ENCODE measurements at regions not wholly inside any gene's neighbourhood (a gene's known extent, or its start where the extent isn't known, plus 50 kb on each side); places are given as distances from the start of the nearest gene placed in this dataset.

- Mint-ChIP-seq H3K4me1 (ENCODE audit: low read depth in 2 of 2) (no peaks in the 10 kb centered on the region), H3K9me3 (peaks cover 0 to 3% of the 10 kb centered on the region in 2 donors), H3K4me3 (no peak overlapping the region), H3K36me3 (ENCODE audit: insufficient read depth) (no peaks in the 10 kb centered on the region), H3K27me3 (no peaks in the 10 kb centered on the region), H3K27ac (no peak overlapping the region)
- DNase-seq (no peak), ATAC-seq (replicated peaks) (no peak)
Observed at GRCh38 chr4:13836946-13837912, 209.7 kb upstream of the BOD1L1 start.

GRCh38 chr4:13840502-13841190 lies 213.1 kb upstream of the BOD1L1 start:
- no peak overlapping the region for H3K27ac Mint-ChIP-seq
- no peaks in the 10 kb centered on the region for H3K36me3 Mint-ChIP-seq (ENCODE audit: insufficient read depth)
- ATAC-seq (replicated peaks) (no peak), DNase-seq (no peak)
- H3K9me3 Mint-ChIP-seq, result peaks cover 0 to 5% of the 10 kb centered on the region in 2 donors
- H3K4me1 Mint-ChIP-seq (ENCODE audit: low read depth in 2 of 2), result no peaks in the 10 kb centered on the region
- no peaks in the 10 kb centered on the region for H3K27me3 Mint-ChIP-seq
- no peak overlapping the region for H3K4me3 Mint-ChIP-seq

GRCh38 chr4:13844740-13845139 lies 217.2 kb upstream of the BOD1L1 start:
- Mint-ChIP-seq H3K27me3 (no peaks in the 10 kb centered on the region), H3K4me1 (ENCODE audit: low read depth in 2 of 2) (no peaks in the 10 kb centered on the region), H3K27ac (no peak overlapping the region), H3K36me3 (ENCODE audit: insufficient read depth) (no peaks in the 10 kb centered on the region), H3K4me3 (no peak overlapping the region), H3K9me3 (peaks cover 4 to 16% of the 10 kb centered on the region in 2 donors)
- DNase-seq (no peak), ATAC-seq (replicated peaks) (no peak)

GRCh38 chr4:13849778-13850177 lies 222.3 kb upstream of the BOD1L1 start:
- peaks cover 2 to 16% of the 10 kb centered on the region in 2 donors for H3K9me3 Mint-ChIP-seq
- H3K4me1 Mint-ChIP-seq (ENCODE audit: low read depth in 2 of 2), result no peaks in the 10 kb centered on the region
- no peaks in the 10 kb centered on the region for H3K27me3 Mint-ChIP-seq
- no peak for ATAC-seq (replicated peaks)
- no peaks in the 10 kb centered on the region for H3K36me3 Mint-ChIP-seq (ENCODE audit: insufficient read depth)
- no peak overlapping the region for H3K27ac Mint-ChIP-seq
- DNase-seq, result no peak
- no peak overlapping the region for H3K4me3 Mint-ChIP-seq

- ATAC-seq (replicated peaks) (no peak), DNase-seq (no peak)
- no peak overlapping the region for H3K27ac Mint-ChIP-seq
- no peaks in the 10 kb centered on the region for H3K4me1 Mint-ChIP-seq (ENCODE audit: low read depth in 2 of 2)
- no peaks in the 10 kb centered on the region for H3K27me3 Mint-ChIP-seq
- H3K4me3 Mint-ChIP-seq, result no peak overlapping the region
- H3K9me3 Mint-ChIP-seq, result peaks cover 7 to 16% of the 10 kb centered on the region in 2 donors
- H3K36me3 Mint-ChIP-seq (ENCODE audit: insufficient read depth), result no peaks in the 10 kb centered on the region
Observed at GRCh38 chr4:13851085-13851940, 223.8 kb upstream of the BOD1L1 start.

GRCh38 chr4:13852411-13852810 lies 224.9 kb upstream of the BOD1L1 start:
- peaks cover 7 to 16% of the 10 kb centered on the region in 2 donors for H3K9me3 Mint-ChIP-seq
- H3K36me3 Mint-ChIP-seq (ENCODE audit: insufficient read depth), result no peaks in the 10 kb centered on the region
- DNase-seq, result no peak
- no peaks in the 10 kb centered on the region for H3K27me3 Mint-ChIP-seq
- no peak overlapping the region for H3K27ac Mint-ChIP-seq
- no peak for ATAC-seq (replicated peaks)
- H3K4me1 Mint-ChIP-seq (ENCODE audit: low read depth in 2 of 2), result no peaks in the 10 kb centered on the region
- H3K4me3 Mint-ChIP-seq, result no peak overlapping the region

GRCh38 chr4:13856387-13856786 lies 228.9 kb upstream of the BOD1L1 start:
- Mint-ChIP-seq H3K4me1 (ENCODE audit: low read depth in 2 of 2) (no peaks in the 10 kb centered on the region), H3K9me3 (peaks cover 0 to 6% of the 10 kb centered on the region in 2 donors), H3K4me3 (no peak overlapping the region), H3K36me3 (ENCODE audit: insufficient read depth) (no peaks in the 10 kb centered on the region), H3K27ac (no peak overlapping the region), H3K27me3 (no peaks in the 10 kb centered on the region)
- DNase-seq, result no peak
- ATAC-seq (replicated peaks), result no peak

GRCh38 chr4:13857397-13857796 lies 229.9 kb upstream of the BOD1L1 start:
- Mint-ChIP-seq H3K9me3 (peaks cover 0 to 6% of the 10 kb centered on the region in 2 donors), H3K4me3 (no peak overlapping the region), H3K4me1 (ENCODE audit: low read depth in 2 of 2) (no peaks in the 10 kb centered on the region), H3K36me3 (ENCODE audit: insufficient read depth) (no peaks in the 10 kb centered on the region), H3K27me3 (no peaks in the 10 kb centered on the region), H3K27ac (no peak overlapping the region)
- DNase-seq (no peak), ATAC-seq (replicated peaks) (no peak)

- Mint-ChIP-seq H3K4me1 (ENCODE audit: low read depth in 2 of 2) (no peaks in the 10 kb centered on the region), H3K36me3 (ENCODE audit: insufficient read depth) (no peaks in the 10 kb centered on the region), H3K4me3 (no peak overlapping the region), H3K9me3 (peaks cover 0 to 6% of the 10 kb centered on the region in 2 donors), H3K27me3 (no peaks in the 10 kb centered on the region), H3K27ac (no peak overlapping the region)
- DNase-seq, result no peak
- no peak for ATAC-seq (replicated peaks)
Observed at GRCh38 chr4:13857800-13858199, 230.3 kb upstream of the BOD1L1 start.

GRCh38 chr4:13859423-13859822 lies 231.9 kb upstream of the BOD1L1 start:
- no peak for DNase-seq
- no peak for ATAC-seq (replicated peaks)
- Mint-ChIP-seq H3K4me3 (no peak overlapping the region), H3K4me1 (ENCODE audit: low read depth in 2 of 2) (no peaks in the 10 kb centered on the region), H3K27ac (no peak overlapping the region), H3K9me3 (peaks cover 0 to 6% of the 10 kb centered on the region in 2 donors), H3K36me3 (ENCODE audit: insufficient read depth) (no peaks in the 10 kb centered on the region), H3K27me3 (no peaks in the 10 kb centered on the region)

GRCh38 chr4:13860126-13860525 lies 232.6 kb upstream of the BOD1L1 start:
- H3K27me3 Mint-ChIP-seq, result no peaks in the 10 kb centered on the region
- no peaks in the 10 kb centered on the region for H3K36me3 Mint-ChIP-seq (ENCODE audit: insufficient read depth)
- H3K4me3 Mint-ChIP-seq, result no peak overlapping the region
- H3K9me3 Mint-ChIP-seq, result peaks cover 0 to 7% of the 10 kb centered on the region in 2 donors
- no peak overlapping the region for H3K27ac Mint-ChIP-seq
- DNase-seq (no peak), ATAC-seq (replicated peaks) (no peak)
- no peaks in the 10 kb centered on the region for H3K4me1 Mint-ChIP-seq (ENCODE audit: low read depth in 2 of 2)

- H3K4me1 Mint-ChIP-seq (ENCODE audit: low read depth in 2 of 2), result no peaks in the 10 kb centered on the region
- H3K4me3 Mint-ChIP-seq, result no peak overlapping the region
Observed at GRCh38 chr4:13865871-13866669, 238.5 kb upstream of the BOD1L1 start.

More at GRCh38 chr4:13865871-13866669, 238.5 kb upstream of the BOD1L1 start:
- H3K27me3 Mint-ChIP-seq, result no peaks in the 10 kb centered on the region
- no peaks in the 10 kb centered on the region for H3K36me3 Mint-ChIP-seq (ENCODE audit: insufficient read depth)
- no peak overlapping the region for H3K27ac Mint-ChIP-seq
- ATAC-seq (replicated peaks) (no peak), DNase-seq (no peak)
- peaks cover 4 to 6% of the 10 kb centered on the region in 2 donors for H3K9me3 Mint-ChIP-seq
